EL (cell line): ENCODE measurements at regions not wholly inside any gene's neighbourhood (a gene's known extent, or its start where the extent isn't known, plus 50 kb on each side); places are given as distances from the start of the nearest gene placed in this dataset.

Experiments
- DNase-seq: peaks from one replicate; pipeline ENCODE4 v3.0.0-alpha.2; 2016

- no peak for DNase-seq
These were observed 2129.4 kb upstream of the PIK3C3 start for GRCh38 chr18:39825485-39826150.

- DNase-seq, result peak; percentile 36
These were observed 2148.5 kb upstream of the PIK3C3 start for GRCh38 chr18:39806525-39806924.

GRCh38 chr18:39805218-39805617 is 2149.8 kb upstream of the PIK3C3 start:
- no peak for DNase-seq

- DNase-seq, result no peak
These were observed 2152.3 kb upstream of the PIK3C3 start for GRCh38 chr18:39802648-39803229.

GRCh38 chr18:39801848-39802247 is 2153.2 kb upstream of the PIK3C3 start:
- no peak for DNase-seq

- no peak for DNase-seq
These were observed 2154.0 kb upstream of the PIK3C3 start for GRCh38 chr18:39801010-39801409.

GRCh38 chr18:39799006-39799405 is 2156.0 kb upstream of the PIK3C3 start:
- DNase-seq, result peak; percentile 26

- DNase-seq, result no peak
These were observed 2158.6 kb upstream of the PIK3C3 start for GRCh38 chr18:39796393-39796792.

- DNase-seq, result no peak
These were observed 2159.7 kb upstream of the PIK3C3 start for GRCh38 chr18:39795350-39795749.

- DNase-seq, result no peak
These were observed 2161.4 kb upstream of the PIK3C3 start for GRCh38 chr18:39793609-39794008.

GRCh38 chr18:39788383-39788782 is 2166.7 kb upstream of the PIK3C3 start:
- peak; percentile 30 for DNase-seq

GRCh38 chr18:39786477-39786876 is 2168.6 kb upstream of the PIK3C3 start:
- DNase-seq, result no peak

- DNase-seq, result no peak
These were observed 2170.5 kb upstream of the PIK3C3 start for GRCh38 chr18:39784541-39784940.

GRCh38 chr18:39781565-39781964 is 2173.5 kb upstream of the PIK3C3 start:
- DNase-seq, result no peak

GRCh38 chr18:39780774-39781173 is 2174.3 kb upstream of the PIK3C3 start:
- DNase-seq, result no peak

- DNase-seq, result no peak
These were observed 2175.1 kb upstream of the PIK3C3 start for GRCh38 chr18:39779926-39780325.

GRCh38 chr18:39776766-39777165 is 2178.3 kb upstream of the PIK3C3 start:
- no peak for DNase-seq

- no peak for DNase-seq
These were observed 2180.0 kb upstream of the PIK3C3 start for GRCh38 chr18:39774957-39775598.

GRCh38 chr18:39773646-39774045 is 2181.4 kb upstream of the PIK3C3 start:
- DNase-seq, result no peak

- peak; percentile 5 for DNase-seq
These were observed 2182.7 kb upstream of the PIK3C3 start for GRCh38 chr18:39772155-39772919.

- no peak for DNase-seq
These were observed 2184.6 kb upstream of the PIK3C3 start for GRCh38 chr18:39770399-39770798.

- DNase-seq, result no peak
These were observed 2190.2 kb upstream of the PIK3C3 start for GRCh38 chr18:39764873-39765272.

- no peak for DNase-seq
These were observed 2193.8 kb upstream of the PIK3C3 start for GRCh38 chr18:39761273-39761672.

- no peak for DNase-seq
These were observed 2194.3 kb upstream of the CELF4 start for GRCh38 chr18:39759926-39760325.
